Panc1 (cell line): ENCODE measurements at regions not wholly inside any gene's neighbourhood (a gene's known extent, or its start where the extent isn't known, plus 50 kb on each side); places are given as distances from the start of the nearest gene placed in this dataset.

Experiments
- ATAC-seq: fragments of 200-7000 bp; cut with Tn5 transposase; 2 replicates; pipeline ENCODE4 v1.9.1; 2020; ENCODE audit warnings: mild to moderate bottlenecking, moderate library complexity
- BruUV-seq: library from RNA; stranded (reverse); fragments of 400-500 nt; replicated peaks from 2 replicates; lab custom pipeline; 2021; lab: Mats Ljungman, UMichigan
- CTCF ChIA-PET: fragments of 300-600 bp; sonication (Branson Sonifier 250); formaldehyde crosslinking; loops from one replicate; lab custom pipeline; 2022; ENCODE audit warnings: antibody characterized with exemption; lab: Charles Lee
- POLR2A ChIA-PET: fragments of 300-600 bp; sonication (Branson Sonifier 250); formaldehyde crosslinking; loops from one replicate; lab custom pipeline; 2022; ENCODE audit warnings: antibody characterized with exemption; lab: Charles Lee
- DNase-seq: peaks from one replicate; pipeline ENCODE4 v3.0.0-alpha.2; 2010; ENCODE audit warnings: low read depth, low spot score
- H3K27ac ChIP-seq: 2 replicates; pipeline ENCODE4 v1.5.1; 2011; ENCODE audit warnings: mild to moderate bottlenecking, low read length, inconsistent platforms
- H3K27me3 ChIP-seq: fragments of 200-500 bp; sonication (Bioruptor generic); 2 replicates; pipeline ENCODE4 v1.6.0; 2014; ENCODE audit warnings: low read length, inconsistent platforms; ENCODE audit not compliant: control insufficient read depth, insufficient read depth
- H3K36me3 ChIP-seq: fragments of 200-500 bp; sonication (Bioruptor generic); 2 replicates; pipeline ENCODE4 v1.5.1; 2014; ENCODE audit warnings: inconsistent platforms, mild to moderate bottlenecking, low read length, moderate library complexity; ENCODE audit not compliant: control insufficient read depth, insufficient read depth
- H3K4me1 ChIP-seq: 2 replicates; pipeline ENCODE4 v1.5.1; 2011; ENCODE audit warnings: inconsistent platforms, mild to moderate bottlenecking, low read length, moderate library complexity; ENCODE audit not compliant: control insufficient read depth, insufficient read depth
- H3K4me3 ChIP-seq, 2 experiments: 2 replicates each; pipeline ENCODE4 v1.5.1; 2011 to 2012; ENCODE audit warnings: low read depth in 2 of 2, low read length in 2 of 2, mild to moderate bottlenecking in 2 of 2, inconsistent platforms in 1 of 2, moderate library complexity in 1 of 2
- H3K9me3 ChIP-seq: fragments of 200-500 bp; sonication (Bioruptor generic); 2 replicates; pipeline ENCODE4 v1.5.1; 2014; ENCODE audit warnings: low read depth, mild to moderate bottlenecking, inconsistent platforms, low read length, moderate library complexity; ENCODE audit not compliant: control insufficient read depth, insufficient read depth
- POLR2AphosphoS5 ChIP-seq: IDR thresholded peaks from 2 replicates; pipeline ENCODE4 v1.6.1; 2012; ENCODE audit warnings: mild to moderate bottlenecking, low read depth, low read length, moderate library complexity
- SIN3A ChIP-seq: IDR thresholded peaks from 2 replicates; pipeline ENCODE4 v1.6.1; 2012; ENCODE audit warnings: low read depth, mild to moderate bottlenecking, low read length, moderate library complexity, borderline replicate concordance; ENCODE audit not compliant: insufficient read depth
- TCF7L2 ChIP-seq: IDR thresholded peaks from 2 replicates; pipeline ENCODE4 v1.6.1; 2011; ENCODE audit warnings: mild to moderate bottlenecking, low read depth, low read length, inconsistent platforms
- in situ Hi-C: cut with HindIII; loops from 2 replicates; pipeline ENCODE4 v1.10.0; 2016; ENCODE audit warnings: low sequenced_read_pairs, low pct_unique_long_range_greater_than_20kb
- intact Hi-C: fragments of 100-400 bp; cut with micrococcal nuclease; formaldehyde crosslinking; loops from one replicate; pipeline ENCODE4 v1.10.0; 2022; ENCODE audit not compliant: unreplicated experiment
- TF ChIP-seq, protein P1 (sequence below), 2 experiments: IDR thresholded peaks; 2 replicates each; pipeline ENCODE4 v1.6.1; 2011 to 2012; ENCODE audit warnings: low read depth in 2 of 2, control low read depth in 1 of 2, low read length in 1 of 2, mild to moderate bottlenecking in 1 of 2, moderate library complexity in 1 of 2; ENCODE audit not compliant: insufficient read depth in 1 of 2
- TF ChIP-seq, protein P2 (sequence below): fragments of 450-650 bp; IDR thresholded peaks from 2 replicates; pipeline ENCODE4 v1.5.1; 2017; ENCODE audit warnings: mild to moderate bottlenecking

GRCh38 chr4:29565256-29565655 is 1154.9 kb upstream of the PCDH7 start:
- Histone ChIP-seq H3K9me3 (no peaks in the 10 kb centered on the region), H3K27ac (no peak overlapping the region), H3K36me3 (no peaks in the 10 kb centered on the region), H3K27me3 (no peaks in the 10 kb centered on the region), H3K4me3 (no peak overlapping the region), H3K4me1 (no peaks in the 10 kb centered on the region)
- TF ChIP-seq, protein P1, sequence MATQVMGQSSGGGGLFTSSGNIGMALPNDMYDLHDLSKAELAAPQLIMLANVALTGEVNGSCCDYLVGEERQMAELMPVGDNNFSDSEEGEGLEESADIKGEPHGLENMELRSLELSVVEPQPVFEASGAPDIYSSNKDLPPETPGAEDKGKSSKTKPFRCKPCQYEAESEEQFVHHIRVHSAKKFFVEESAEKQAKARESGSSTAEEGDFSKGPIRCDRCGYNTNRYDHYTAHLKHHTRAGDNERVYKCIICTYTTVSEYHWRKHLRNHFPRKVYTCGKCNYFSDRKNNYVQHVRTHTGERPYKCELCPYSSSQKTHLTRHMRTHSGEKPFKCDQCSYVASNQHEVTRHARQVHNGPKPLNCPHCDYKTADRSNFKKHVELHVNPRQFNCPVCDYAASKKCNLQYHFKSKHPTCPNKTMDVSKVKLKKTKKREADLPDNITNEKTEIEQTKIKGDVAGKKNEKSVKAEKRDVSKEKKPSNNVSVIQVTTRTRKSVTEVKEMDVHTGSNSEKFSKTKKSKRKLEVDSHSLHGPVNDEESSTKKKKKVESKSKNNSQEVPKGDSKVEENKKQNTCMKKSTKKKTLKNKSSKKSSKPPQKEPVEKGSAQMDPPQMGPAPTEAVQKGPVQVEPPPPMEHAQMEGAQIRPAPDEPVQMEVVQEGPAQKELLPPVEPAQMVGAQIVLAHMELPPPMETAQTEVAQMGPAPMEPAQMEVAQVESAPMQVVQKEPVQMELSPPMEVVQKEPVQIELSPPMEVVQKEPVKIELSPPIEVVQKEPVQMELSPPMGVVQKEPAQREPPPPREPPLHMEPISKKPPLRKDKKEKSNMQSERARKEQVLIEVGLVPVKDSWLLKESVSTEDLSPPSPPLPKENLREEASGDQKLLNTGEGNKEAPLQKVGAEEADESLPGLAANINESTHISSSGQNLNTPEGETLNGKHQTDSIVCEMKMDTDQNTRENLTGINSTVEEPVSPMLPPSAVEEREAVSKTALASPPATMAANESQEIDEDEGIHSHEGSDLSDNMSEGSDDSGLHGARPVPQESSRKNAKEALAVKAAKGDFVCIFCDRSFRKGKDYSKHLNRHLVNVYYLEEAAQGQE (IDR thresholded peaks at IDR 0.05; ENCODE audit: insufficient read depth in 1 of 2, low read depth in 2 of 2, low read length in 1 of 2), result no peak
- TF ChIP-seq POLR2AphosphoS5, result no peak
- intact Hi-C loops, result no loop called here
- ATAC-seq, result no peak
- DNase-seq, result no peak
- no TSS peak for BruUV-seq
- in situ Hi-C loops, result no loop called here
- ChIA-PET CTCF (no interaction called here), POLR2A (no interaction called here)

- TF ChIP-seq, protein P1 (IDR thresholded peaks at IDR 0.05; ENCODE audit: insufficient read depth in 1 of 2, low read depth in 2 of 2, low read length in 1 of 2), result no peak
- TF ChIP-seq, protein P2, sequence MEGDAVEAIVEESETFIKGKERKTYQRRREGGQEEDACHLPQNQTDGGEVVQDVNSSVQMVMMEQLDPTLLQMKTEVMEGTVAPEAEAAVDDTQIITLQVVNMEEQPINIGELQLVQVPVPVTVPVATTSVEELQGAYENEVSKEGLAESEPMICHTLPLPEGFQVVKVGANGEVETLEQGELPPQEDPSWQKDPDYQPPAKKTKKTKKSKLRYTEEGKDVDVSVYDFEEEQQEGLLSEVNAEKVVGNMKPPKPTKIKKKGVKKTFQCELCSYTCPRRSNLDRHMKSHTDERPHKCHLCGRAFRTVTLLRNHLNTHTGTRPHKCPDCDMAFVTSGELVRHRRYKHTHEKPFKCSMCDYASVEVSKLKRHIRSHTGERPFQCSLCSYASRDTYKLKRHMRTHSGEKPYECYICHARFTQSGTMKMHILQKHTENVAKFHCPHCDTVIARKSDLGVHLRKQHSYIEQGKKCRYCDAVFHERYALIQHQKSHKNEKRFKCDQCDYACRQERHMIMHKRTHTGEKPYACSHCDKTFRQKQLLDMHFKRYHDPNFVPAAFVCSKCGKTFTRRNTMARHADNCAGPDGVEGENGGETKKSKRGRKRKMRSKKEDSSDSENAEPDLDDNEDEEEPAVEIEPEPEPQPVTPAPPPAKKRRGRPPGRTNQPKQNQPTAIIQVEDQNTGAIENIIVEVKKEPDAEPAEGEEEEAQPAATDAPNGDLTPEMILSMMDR, result no peak
- CTCF ChIA-PET, result no interaction called here
- H3K27ac ChIP-seq, result no peak overlapping the region
- H3K4me3 ChIP-seq, result no peak overlapping the region
- DNase-seq, result no peak
- H3K36me3 ChIP-seq, result no peaks in the 10 kb centered on the region
- no peak for ATAC-seq
- no peaks in the 10 kb centered on the region for H3K4me1 ChIP-seq
- no TSS peak for BruUV-seq
- intact Hi-C loops, result no loop called here
- no peaks in the 10 kb centered on the region for H3K9me3 ChIP-seq
- no peaks in the 10 kb centered on the region for H3K27me3 ChIP-seq
- in situ Hi-C loops, result no loop called here
- POLR2A ChIA-PET, result no interaction called here
Measured at GRCh38 chr4:29566371-29566770, 1153.8 kb upstream of the PCDH7 start.

GRCh38 chr4:29571322-29571721 is 1148.8 kb upstream of the PCDH7 start:
- no TSS peak for BruUV-seq
- in situ Hi-C loops, result no loop called here
- CTCF ChIA-PET, result no interaction called here
- intact Hi-C loops, result no loop called here
- Histone ChIP-seq H3K27me3 (no peaks in the 10 kb centered on the region), H3K27ac (no peak overlapping the region), H3K4me3 (no peak overlapping the region), H3K9me3 (no peaks in the 10 kb centered on the region), H3K36me3 (no peaks in the 10 kb centered on the region), H3K4me1 (no peaks in the 10 kb centered on the region)
- POLR2A ChIA-PET, result no interaction called here
- ATAC-seq (no peak), DNase-seq (no peak)
- TF ChIP-seq, protein P2, result no peak
- TF ChIP-seq TCF7L2 (no peak), SIN3A (no peak), POLR2AphosphoS5 (no peak)
- TF ChIP-seq, protein P1 (IDR thresholded peaks at IDR 0.05; ENCODE audit: insufficient read depth in 1 of 2, low read depth in 2 of 2, low read length in 1 of 2), result no peak
